ENCODE measurements at regions not wholly inside any gene's neighbourhood (a gene's known extent, or its start where the extent isn't known, plus 50 kb on each side); places are given as distances from the start of the nearest gene placed in this dataset.
"Not testable (repeated sequence)": the region's sequence is repeated elsewhere in the genome, so short reads cannot be mapped to it uniquely, and the experiment has no call there.

DNA sequence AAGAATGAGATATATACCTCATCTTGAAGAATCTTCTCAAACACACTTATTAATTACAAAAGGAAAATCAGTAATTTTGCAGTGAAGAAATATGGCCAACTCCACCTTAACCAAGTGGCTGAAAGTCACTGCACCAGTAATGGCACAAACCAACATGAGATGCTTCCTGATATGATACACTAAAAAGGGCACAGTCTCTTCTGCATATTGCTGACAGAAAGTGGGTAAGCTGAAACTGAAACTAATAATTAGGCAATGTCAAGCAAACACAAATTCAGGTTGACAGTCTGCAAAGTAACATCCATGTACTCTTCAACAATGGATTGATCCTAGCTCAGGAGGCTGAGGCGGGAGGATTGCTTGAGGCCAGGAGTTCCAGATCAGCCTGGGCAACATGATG, 56.1 kb downstream of the ZNF22 start:
- not testable (repeated sequence) for H3K36me3 Mint-ChIP-seq (ENCODE audit: low read depth); H3K4me1 Mint-ChIP-seq; H3K4me3 Mint-ChIP-seq; DNase-seq; H3K9me3 ChIP-seq (ENCODE audit: control insufficient read depth, low read length, poor library complexity, severe bottlenecking); ATAC-seq; H3K27ac Mint-ChIP-seq
- peaks cover 24% of the 10 kb centered on the region for H3K27me3 Mint-ChIP-seq

DNA sequence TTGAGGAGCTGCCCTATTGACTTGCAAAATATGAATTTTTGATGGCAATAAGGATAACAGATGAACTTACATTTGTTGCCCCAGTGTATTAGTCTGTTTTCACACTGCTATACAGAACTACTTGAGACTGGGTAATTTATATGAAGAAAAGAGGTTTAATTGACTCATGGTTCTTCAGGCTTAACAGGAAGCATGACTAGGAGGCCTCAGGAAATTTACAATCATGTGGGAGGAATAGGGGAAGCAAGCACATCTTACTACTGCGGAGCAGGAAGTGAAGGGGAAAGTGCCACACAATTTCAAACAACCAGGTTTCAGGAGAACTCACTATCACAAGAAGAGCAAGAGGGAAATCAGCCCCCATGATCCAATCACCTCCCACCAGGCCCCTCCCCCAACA, 57.9 kb downstream of the ZNF22 start:
- Mint-ChIP-seq H3K27me3 (peaks cover 27% of the 10 kb centered on the region), H3K36me3 (ENCODE audit: low read depth) (no peaks in the 10 kb centered on the region), H3K4me3 (no peak overlapping the region), H3K4me1 (peaks cover 3% of the 10 kb centered on the region), H3K27ac (no peak overlapping the region)
- DNase-seq (no peak), ATAC-seq (no peak)
- H3K9me3 ChIP-seq (ENCODE audit: control insufficient read depth, low read length, poor library complexity, severe bottlenecking) = no peaks in the 10 kb centered on the region

DNA sequence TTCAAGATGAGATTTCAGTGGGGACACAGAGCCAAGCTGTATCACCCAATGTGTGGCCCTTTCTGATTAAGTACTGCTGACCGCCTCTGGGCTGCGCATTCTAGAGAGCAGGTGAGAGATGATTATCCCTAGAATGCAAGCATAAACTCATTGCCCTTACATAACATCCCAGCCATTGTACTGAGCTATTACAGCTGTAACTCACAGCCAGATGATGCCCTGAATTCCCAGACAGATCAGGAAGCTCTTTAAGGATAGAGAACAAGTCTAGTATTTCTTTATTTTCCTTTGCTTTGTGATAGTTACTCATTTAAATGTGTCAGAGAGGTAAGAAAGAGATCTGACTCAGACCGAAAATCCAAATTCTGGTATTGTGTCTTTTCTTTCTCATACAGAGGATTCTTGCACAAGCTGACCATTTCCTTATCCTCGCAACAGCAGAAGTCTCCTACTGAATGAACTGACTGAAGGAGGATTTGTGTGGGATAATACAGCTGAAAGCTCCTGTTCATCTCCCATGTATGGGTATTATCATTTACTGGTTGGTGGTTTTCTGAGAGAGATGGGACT, 58.4 kb downstream of the ZNF22 start:
- DNase-seq (no peak), ATAC-seq (no peak)
- Mint-ChIP-seq H3K27me3 (peaks cover 31% of the 10 kb centered on the region), H3K27ac (no peak overlapping the region), H3K36me3 (ENCODE audit: low read depth) (no peaks in the 10 kb centered on the region), H3K4me3 (no peak overlapping the region), H3K4me1 (peaks cover 3% of the 10 kb centered on the region)
- H3K9me3 ChIP-seq (ENCODE audit: control insufficient read depth, low read length, poor library complexity, severe bottlenecking) = no peaks in the 10 kb centered on the region

DNA sequence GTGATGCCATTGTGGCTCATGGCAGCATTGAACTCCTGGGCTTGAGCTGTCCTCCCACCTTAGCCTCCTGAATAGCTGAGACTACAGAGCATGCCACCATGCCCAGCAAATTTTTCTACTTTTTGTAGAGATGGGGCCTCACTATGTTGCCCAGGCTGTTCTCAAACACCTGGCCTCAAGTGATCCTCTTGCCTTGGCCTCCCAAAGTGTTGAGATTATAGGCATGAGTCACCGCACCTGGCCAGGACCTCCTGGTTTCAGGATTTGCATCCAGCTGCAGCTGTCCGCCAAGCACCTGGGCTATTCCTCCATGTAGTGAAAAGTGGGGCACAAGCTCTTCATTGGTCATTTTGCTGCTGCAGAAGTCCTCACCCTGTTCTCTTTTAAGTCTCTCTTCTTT, 58.9 kb downstream of the ZNF22 start:
- Mint-ChIP-seq H3K4me3 (no peak overlapping the region), H3K36me3 (ENCODE audit: low read depth) (no peaks in the 10 kb centered on the region), H3K27me3 (peaks cover 34% of the 10 kb centered on the region), H3K27ac (no peak overlapping the region), H3K4me1 (peaks cover 3% of the 10 kb centered on the region)
- no peak for ATAC-seq
- no peaks in the 10 kb centered on the region for H3K9me3 ChIP-seq (ENCODE audit: control insufficient read depth, low read length, poor library complexity, severe bottlenecking)
- DNase-seq = no peak

DNA sequence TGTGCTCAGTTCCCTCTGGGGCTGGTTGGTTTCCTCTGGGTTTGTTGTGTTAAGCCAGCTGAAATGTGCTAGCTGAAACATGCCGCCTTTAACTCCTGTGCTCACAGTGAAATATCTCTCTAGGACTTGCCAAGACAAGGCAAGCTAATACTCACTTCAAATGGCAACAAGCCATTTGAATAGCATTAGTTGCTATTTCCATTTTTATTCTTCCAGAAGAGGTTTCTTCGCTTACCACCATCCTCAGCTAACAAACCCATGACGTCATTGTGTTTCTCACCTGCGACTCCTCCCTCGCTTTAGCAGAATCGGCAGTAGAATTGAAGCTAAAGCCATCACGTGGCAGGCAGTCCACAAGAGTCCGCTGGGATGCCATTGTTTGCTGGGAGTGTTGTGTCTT, 61.3 kb downstream of the ZNF22 start:
- Mint-ChIP-seq H3K4me3 (no peak overlapping the region), H3K27ac (no peak overlapping the region), H3K36me3 (ENCODE audit: low read depth) (no peaks in the 10 kb centered on the region), H3K27me3 (peaks cover 23% of the 10 kb centered on the region), H3K4me1 (peaks cover 3% of the 10 kb centered on the region)
- no peak for ATAC-seq
- H3K9me3 ChIP-seq (ENCODE audit: control insufficient read depth, low read length, poor library complexity, severe bottlenecking) = no peaks in the 10 kb centered on the region
- no peak for DNase-seq

DNA sequence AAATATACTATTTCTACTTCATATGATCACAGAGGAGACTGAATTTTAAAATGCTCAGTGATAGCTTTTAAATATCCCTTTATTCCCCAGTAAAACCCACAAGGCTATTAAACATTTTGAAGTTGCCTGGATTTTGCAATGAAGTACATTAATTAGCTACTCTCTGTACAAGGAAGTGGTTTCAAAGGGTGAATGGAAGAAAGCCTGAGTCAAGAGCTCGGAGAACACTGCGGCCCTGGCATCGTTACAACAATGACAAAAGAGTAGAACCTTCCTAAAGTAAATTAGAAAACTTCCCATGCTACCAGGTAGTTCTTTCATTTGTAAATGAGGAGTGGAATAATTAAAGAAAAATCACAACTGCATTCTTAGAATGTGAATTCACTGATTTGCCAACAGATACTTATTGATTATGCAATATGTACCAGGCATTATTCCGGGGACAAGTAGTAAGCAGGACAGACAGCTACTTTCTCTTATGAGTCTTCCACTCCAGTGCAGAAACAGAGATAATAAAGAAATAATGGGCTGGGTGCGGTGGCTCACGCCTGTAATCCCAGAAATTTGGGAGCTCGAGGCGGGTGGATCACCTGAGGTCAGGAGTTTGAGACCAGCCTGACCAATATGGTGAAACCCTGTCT, 63.0 kb downstream of the ZNF22 start:
- Mint-ChIP-seq H3K36me3 (ENCODE audit: low read depth) (no peaks in the 10 kb centered on the region), H3K27me3 (peaks cover 35% of the 10 kb centered on the region), H3K27ac (no peak overlapping the region), H3K4me1 (peaks cover 3% of the 10 kb centered on the region), H3K4me3 (no peak overlapping the region)
- DNase-seq (no peak), ATAC-seq (no peak)
- H3K9me3 ChIP-seq (ENCODE audit: control insufficient read depth, low read length, poor library complexity, severe bottlenecking) = no peaks in the 10 kb centered on the region

DNA sequence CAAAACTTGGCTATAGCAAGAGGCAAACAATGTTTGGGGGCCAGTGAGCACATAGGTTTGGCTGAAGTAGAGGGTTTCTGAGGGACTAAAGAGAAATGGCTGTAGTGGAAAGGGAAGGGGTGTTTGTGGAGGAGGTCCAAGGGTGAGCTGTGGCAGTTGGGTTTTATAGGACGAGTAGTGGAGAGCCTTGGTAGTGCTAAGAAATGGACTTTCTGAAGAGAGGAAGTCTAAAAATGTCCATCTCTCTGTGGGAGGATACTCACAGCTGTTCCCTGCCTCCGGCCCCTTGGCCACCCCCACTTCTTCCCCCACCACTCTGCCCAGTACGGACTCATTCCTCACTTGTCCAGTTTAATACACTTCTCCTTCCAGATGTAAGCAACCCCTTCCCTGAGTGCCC, 64.3 kb downstream of the ZNF22 start:
- no peak for DNase-seq
- Mint-ChIP-seq H3K4me3 (no peak overlapping the region), H3K4me1 (peaks cover 1% of the 10 kb centered on the region), H3K27ac (no peak overlapping the region), H3K27me3 (peaks cover 35% of the 10 kb centered on the region), H3K36me3 (ENCODE audit: low read depth) (no peaks in the 10 kb centered on the region)
- ATAC-seq = no peak
- no peaks in the 10 kb centered on the region for H3K9me3 ChIP-seq (ENCODE audit: control insufficient read depth, low read length, poor library complexity, severe bottlenecking)

DNA sequence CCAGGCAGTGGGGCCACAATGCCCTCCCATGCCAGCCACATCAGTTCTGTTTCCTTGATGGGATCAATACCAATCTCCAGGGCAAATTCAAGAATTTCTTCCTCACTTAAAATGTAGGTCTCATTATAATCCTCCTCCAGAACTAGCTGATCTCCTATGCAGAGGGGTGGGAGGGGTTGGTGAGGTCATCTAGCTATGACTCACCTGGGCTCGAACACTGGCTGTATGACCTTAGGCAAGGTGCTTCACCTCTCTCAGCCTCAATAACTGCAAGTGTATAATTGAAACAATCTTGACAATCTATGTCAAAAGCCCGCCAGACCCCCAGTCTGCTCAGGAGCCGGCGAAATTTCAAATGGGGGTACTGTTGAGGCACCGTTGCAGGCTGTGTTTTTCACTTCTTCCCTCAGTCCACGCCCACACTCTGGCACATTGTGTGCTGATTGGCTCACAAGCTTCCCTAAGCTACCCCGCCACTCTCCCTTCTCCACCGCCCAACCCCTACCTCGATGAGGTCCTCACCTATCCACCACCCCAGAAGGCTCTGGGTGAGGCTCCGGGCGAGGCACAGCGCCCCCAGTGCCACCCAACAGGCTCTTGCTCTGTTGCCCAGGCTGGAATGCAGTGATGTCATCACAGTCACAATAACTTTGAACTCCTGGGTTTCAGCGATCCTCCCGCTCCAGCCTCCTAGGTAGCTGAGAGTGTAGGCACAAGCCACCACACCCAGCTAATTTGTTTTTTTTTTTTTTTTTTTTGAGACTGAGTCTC, 70.5 kb downstream of the ZNF22 start:
- no peak overlapping the region for H3K27ac Mint-ChIP-seq
- H3K36me3 Mint-ChIP-seq (ENCODE audit: low read depth) = no peaks in the 10 kb centered on the region
- H3K4me3 Mint-ChIP-seq = no peak overlapping the region
- no peak for ATAC-seq
- H3K4me1 Mint-ChIP-seq = no peaks in the 10 kb centered on the region
- peaks cover 31% of the 10 kb centered on the region for H3K27me3 Mint-ChIP-seq
- DNase-seq = no peak
- H3K9me3 ChIP-seq (ENCODE audit: control insufficient read depth, low read length, poor library complexity, severe bottlenecking) = no peaks in the 10 kb centered on the region

DNA sequence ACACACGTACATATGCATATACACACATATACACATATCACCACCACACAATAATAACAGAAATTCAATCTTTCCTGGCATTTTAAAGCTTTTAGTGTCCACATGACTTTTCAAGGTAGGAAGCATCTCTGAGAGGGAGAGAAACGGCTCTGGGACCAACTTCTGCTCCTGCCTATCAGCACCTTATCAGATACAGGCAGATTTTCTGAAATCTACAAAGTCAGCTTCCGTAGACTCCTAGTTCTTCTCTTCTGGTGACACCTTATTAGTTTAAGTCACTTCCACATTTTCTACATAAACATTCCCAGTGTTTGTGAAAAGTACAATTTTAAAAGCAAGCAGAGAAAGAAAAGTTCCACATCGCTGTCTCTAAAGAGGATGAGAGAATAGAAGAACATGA, 74.5 kb downstream of the ZNF22 start:
- no peak overlapping the region for H3K27ac Mint-ChIP-seq
- ATAC-seq (no peak), DNase-seq (no peak)
- H3K27me3 Mint-ChIP-seq = peaks cover 41% of the 10 kb centered on the region
- H3K9me3 ChIP-seq (ENCODE audit: control insufficient read depth, low read length, poor library complexity, severe bottlenecking) = no peaks in the 10 kb centered on the region
- H3K4me1 Mint-ChIP-seq = no peaks in the 10 kb centered on the region
- H3K36me3 Mint-ChIP-seq (ENCODE audit: low read depth) = peaks cover 2% of the 10 kb centered on the region
- H3K4me3 Mint-ChIP-seq = no peak overlapping the region

DNA sequence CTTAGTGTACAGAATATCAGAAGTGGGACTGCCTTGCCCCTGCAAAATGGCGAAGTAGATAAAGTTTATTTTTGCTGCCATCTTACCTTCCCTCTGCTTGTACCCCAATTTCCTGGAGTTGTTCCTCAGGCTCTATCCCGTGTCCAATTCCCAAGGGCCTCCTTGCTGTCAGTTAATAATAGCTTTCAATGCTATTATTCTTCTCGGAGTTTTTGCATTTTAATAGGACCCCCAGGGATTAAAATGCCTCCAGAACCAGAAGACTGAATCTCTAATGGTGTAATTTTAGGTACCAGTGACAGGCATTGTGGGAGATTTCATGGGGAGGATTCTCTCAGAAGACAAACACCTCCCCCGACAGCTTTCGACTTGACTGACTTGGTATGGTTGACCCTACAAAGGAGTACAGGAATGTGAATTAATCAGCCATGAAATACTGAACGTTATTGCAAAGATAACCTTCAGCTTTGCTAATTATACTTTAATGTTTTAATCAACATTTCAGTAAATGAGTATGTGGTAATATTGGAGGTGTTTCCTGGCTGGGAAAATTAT, 75.2 kb downstream of the ZNF22 start:
- no peak overlapping the region for H3K27ac Mint-ChIP-seq
- H3K9me3 ChIP-seq (ENCODE audit: control insufficient read depth, low read length, poor library complexity, severe bottlenecking) = no peaks in the 10 kb centered on the region
- H3K36me3 Mint-ChIP-seq (ENCODE audit: low read depth) = peaks cover 2% of the 10 kb centered on the region
- ATAC-seq (no peak), DNase-seq (no peak)
- H3K4me3 Mint-ChIP-seq = no peak overlapping the region
- H3K27me3 Mint-ChIP-seq = peaks cover 44% of the 10 kb centered on the region
- no peaks in the 10 kb centered on the region for H3K4me1 Mint-ChIP-seq

DNA sequence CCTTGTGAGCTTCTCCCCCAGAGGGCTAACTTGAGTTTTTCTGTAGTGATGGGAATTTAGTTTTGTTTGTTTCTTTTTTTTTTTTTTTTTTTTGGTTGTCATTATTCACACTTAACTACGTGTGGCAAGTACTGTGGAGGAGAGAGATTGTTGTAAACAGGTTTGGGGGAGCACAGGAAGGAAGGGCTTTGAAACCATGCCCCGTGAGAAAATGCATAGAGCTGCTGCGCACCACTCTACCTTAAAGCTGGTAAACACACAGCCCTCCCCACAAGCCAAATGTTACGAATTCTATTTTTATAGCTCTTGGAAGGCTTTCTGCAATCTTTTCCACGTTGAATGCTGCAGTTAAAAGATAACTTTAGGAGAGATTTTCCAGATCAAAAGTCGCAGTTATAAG, 76.2 kb downstream of the ZNF22 start:
- Mint-ChIP-seq H3K4me3 (no peak overlapping the region), H3K27me3 (peaks cover 50% of the 10 kb centered on the region), H3K4me1 (no peaks in the 10 kb centered on the region), H3K36me3 (ENCODE audit: low read depth) (peaks cover 2% of the 10 kb centered on the region), H3K27ac (no peak overlapping the region)
- ATAC-seq (no peak), DNase-seq (no peak)
- no peaks in the 10 kb centered on the region for H3K9me3 ChIP-seq (ENCODE audit: control insufficient read depth, low read length, poor library complexity, severe bottlenecking)

DNA sequence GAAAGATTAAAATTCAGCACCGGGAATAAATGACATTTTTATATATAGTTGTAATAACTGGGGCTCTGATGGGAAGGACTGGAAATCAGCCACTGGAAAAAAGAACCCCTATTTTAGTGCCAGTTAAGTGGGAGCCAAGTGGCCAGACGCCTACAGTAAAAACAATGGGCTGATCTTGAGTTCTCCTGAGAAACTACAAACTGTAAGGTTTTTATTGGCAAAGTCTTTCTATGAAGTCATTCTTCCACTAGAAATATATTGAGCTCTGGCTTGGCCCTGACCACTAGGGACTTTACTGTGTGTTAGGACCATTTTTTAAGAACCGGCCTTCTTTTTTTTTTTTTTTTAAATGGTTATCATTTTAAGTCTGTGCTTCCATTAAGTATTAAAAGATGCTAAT, 79.6 kb downstream of the ZNF22 start:
- ATAC-seq (no peak), DNase-seq (no peak)
- H3K9me3 ChIP-seq (ENCODE audit: control insufficient read depth, low read length, poor library complexity, severe bottlenecking) = no peaks in the 10 kb centered on the region
- H3K27ac Mint-ChIP-seq = no peak overlapping the region
- H3K36me3 Mint-ChIP-seq (ENCODE audit: low read depth) = peaks cover 2% of the 10 kb centered on the region
- no peaks in the 10 kb centered on the region for H3K4me1 Mint-ChIP-seq
- peaks cover 53% of the 10 kb centered on the region for H3K27me3 Mint-ChIP-seq
- H3K4me3 Mint-ChIP-seq = no peak overlapping the region

DNA sequence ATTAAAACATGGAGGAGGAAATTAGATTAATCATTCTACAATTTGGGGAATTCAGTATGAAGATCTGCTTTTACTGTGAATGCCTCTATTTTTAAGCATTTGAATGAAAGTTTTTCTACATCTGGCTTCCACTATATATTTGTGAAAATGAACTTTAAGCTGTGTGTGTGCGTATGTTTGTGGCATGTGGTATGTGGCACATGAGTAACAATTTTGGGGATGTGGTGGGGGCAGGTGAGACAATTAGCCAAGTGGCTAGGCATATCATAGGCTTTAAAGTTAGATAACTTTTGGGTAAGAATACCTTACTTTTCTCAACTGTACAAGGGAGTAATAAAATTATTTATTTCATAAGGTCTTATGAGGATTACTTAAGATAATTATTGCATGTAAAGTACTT, 81.5 kb downstream of the ZNF22 start:
- no peak overlapping the region for H3K4me3 Mint-ChIP-seq
- peaks cover 38% of the 10 kb centered on the region for H3K27me3 Mint-ChIP-seq
- DNase-seq (no peak), ATAC-seq (no peak)
- no peaks in the 10 kb centered on the region for H3K9me3 ChIP-seq (ENCODE audit: control insufficient read depth, low read length, poor library complexity, severe bottlenecking)
- H3K36me3 Mint-ChIP-seq (ENCODE audit: low read depth) = peaks cover 2% of the 10 kb centered on the region
- no peaks in the 10 kb centered on the region for H3K4me1 Mint-ChIP-seq
- H3K27ac Mint-ChIP-seq = no peak overlapping the region

All from T-helper 17 cell (primary cell).